A204.1 (cell line): ENCODE measurements at regions not wholly inside any gene's neighbourhood (a gene's known extent, or its start where the extent isn't known, plus 50 kb on each side); places are given as distances from the start of the nearest gene placed in this dataset.
"Not testable (repeated sequence)": the region's sequence is repeated elsewhere in the genome, so short reads cannot be mapped to it uniquely, and the experiment has no call there.

ENCODE experiments used
- FAIRE-seq: peaks from 2 replicates; lab custom pipeline; 2012; peaks lifted over from hg19 to GRCh38; lab: Jason Lieb, UNC

DNA sequence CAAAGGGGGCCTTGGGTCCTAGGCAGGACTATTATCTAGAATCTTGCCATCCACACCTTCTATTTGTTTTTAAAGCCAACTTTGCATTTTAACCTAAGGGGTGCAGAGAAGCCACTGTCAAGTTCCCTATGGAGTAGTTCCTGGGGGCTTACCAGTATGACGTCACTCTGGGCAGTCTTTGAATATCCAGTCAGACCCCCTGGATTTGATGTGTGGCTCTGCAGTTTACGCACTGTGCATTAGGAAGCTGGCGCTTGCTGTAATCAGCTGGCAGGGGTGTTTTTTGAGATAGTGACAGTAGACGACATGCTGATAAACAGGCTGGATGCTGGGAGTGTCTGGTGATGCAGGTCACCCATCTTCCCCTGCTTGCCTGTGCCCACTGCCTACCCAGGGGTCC lies 892.7 kb upstream of the ZNF722 start:
- no peak for FAIRE-seq

DNA sequence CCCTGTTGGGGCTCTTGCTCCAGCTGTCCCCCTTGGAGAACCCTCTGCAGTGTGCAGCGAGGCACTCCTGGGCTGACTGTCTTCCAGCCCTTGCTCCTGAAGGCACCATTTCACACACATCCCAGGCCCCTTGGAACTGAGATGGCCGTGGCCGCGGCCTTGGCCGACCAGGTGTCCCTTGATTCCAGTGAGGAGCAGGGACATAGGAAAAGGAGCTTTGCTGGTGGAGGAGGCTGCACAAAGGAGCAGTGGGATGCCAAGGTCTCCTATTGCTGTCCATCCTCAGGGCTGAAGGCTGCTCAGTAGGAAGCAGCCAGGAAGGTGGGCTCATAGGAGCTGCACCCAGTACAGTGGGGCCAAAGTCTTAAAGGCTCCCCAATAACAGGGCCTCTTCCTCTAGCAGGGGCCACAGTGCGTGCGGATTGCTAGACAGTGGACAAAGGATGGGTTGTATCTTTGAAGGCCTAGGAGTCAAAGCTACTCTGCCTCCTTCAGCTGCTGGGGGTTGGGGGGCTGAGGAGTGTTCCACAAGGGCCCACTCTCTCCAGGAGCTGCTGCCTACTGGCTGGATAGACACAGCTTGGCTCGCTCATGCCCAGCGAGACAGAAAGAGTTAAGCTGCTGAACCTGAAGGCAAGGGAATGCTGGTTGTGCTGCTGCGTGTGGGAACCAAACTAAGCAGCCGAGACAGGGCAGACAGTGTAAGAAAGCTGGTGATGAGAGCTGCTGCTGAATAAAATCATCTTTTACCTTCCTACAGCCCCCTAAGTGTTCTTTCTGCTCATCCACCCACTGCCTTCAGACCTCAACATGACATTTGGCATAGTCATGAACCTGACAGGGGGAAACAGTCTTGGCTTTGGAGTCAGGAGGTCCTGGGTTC lies 891.9 kb upstream of the ZNF722 start:
- FAIRE-seq: no peak

DNA sequence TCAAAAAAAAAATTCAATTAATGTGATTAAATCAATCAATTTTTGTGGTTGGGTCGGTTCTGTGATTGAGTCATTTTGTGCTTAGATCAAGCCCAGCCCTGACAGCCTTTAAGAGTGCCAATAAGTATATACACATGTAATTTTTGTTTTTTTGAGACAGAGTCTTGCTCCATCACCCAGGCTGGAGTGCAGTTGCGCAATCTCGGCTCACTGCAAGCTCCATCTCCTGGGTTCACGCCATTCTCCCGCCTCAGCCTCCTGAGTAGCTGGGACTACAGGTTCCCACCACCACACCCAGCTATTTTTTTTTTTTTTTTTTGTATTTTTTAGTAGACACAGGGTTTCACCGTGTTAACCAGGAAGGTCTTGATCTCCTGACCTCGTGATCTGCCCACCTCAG lies 887.1 kb upstream of the ZNF722 start:
- not testable (repeated sequence) for FAIRE-seq

DNA sequence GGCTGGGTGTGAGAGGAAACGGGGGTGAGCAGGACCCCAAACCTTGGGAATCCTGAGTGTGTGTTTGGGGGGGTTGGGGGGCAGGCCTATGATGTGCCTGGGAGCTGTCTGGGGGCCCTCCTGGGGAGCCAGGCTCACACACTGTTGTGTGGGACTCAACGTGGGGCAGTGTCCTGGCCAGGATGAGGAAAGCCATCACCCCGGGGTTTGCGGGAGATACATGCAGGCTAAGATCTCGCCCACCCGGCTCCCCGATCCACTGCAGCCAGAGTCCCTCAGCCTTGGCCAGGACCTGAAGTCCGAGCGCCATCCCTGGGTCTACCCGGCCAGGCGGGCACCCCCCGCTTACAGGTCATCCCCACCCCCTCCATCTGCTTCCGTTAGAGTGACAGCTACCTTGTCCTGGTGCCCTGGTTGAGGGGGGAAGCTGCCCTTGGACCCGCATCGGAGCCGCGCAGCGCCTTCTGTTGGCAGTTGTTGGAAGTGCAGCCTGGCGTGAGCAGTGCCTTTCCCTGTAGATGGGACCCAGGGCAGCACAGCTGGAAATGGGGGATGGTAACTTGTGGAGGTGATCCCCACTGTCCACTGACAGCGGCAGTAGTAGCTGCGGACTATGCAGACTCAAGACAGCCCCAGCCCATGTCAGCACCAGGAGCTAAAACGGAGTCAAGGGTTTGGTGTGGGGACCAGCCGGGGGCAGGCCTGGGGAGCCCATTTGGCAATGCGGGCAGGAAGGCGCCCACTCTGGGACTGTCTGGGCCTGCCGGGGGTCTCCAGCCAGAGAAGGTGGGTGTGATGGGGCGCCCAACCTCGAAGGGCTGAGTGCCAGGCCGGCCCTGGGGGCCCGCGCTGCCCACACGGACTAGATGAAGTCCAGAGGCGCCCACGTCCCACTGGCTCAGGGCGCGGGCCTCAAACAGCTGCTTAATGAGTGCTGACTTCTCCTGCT lies 885.6 kb upstream of the ZNF722 start:
- no peak for FAIRE-seq

DNA sequence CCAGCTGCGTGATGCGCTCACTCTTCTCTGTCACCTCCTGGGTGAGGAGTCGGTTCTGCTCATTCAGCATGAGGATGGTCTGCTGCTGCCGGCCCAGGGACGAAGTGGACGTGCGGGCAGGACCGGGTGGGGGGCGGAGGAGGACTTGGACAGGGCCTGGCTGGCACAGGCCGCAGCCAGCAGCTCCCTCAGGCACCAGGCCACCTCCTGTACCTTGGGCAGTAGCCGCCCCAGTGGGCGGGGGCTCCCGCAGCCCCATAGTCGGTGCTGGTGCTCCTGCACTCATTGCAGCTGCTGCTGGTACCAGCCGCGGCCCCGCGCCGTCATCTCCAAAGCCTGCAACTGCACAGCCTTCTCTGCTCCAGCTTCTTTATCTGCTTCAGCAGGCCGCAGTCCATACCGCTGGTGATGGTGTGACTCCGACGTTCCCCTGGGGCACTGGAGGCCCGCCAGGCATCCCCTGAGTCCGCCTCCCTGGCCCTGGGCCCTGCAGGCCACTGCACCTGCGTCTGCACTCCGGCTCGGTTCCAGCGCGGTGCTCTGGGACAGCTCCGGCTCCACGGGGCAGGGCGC lies 884.9 kb upstream of the ZNF722 start:
- no peak for FAIRE-seq

DNA sequence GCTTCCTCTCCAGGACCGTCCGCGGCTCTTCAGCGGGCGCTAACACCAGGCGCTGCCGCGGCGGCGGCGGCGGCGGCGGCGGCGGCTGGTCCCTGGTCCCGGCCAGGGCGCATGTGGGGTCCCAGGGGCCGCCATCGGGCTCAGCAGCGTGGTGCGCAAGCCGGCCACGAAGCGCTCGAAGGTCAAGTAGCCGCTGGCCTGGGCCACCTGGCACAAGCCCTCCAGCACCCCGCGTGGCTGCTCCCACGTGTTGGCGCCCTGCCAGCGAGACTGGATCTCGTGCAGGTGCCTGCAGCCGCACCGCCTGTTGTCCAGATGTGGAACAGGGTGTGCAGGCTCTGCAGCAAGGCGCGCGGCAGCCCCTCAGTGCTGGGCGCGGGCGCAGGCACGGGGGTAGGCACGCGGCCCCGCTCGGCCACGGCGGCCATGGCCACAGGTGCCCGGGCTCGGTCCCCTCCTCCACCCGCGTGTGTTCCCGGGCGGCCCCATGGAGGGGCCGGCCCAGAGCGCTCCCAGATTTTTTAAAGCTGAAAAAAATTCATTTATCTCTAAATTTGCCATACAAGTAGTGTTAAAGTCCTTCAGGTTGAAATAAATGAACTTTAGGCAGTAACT lies 884.2 kb upstream of the ZNF722 start:
- FAIRE-seq: no peak
